ENCODE measurements at regions not wholly inside any gene's neighbourhood (a gene's known extent, or its start where the extent isn't known, plus 50 kb on each side); places are given as distances from the start of the nearest gene placed in this dataset.

- DNase-seq (ENCODE audit: low spot score): no peak
- Mint-ChIP-seq H3K4me1 (ENCODE audit: unreplicated experiment) (no peaks in the 10 kb centered on the region), H3K27ac (ENCODE audit: unreplicated experiment) (no peak overlapping the region)
Measured at GRCh38 chr12:23002381-23002780, 377.4 kb downstream of the ETNK1 start.

GRCh38 chr12:23004473-23005020, 379.6 kb downstream of the ETNK1 start:
- Mint-ChIP-seq H3K36me3 (ENCODE audit: low read depth, unreplicated experiment) (no peaks in the 10 kb centered on the region), H3K4me3 (ENCODE audit: unreplicated experiment) (no peak overlapping the region), H3K27ac (ENCODE audit: unreplicated experiment) (no peak overlapping the region), H3K4me1 (ENCODE audit: unreplicated experiment) (no peaks in the 10 kb centered on the region), H3K9me3 (ENCODE audit: unreplicated experiment) (no peaks in the 10 kb centered on the region), H3K27me3 (ENCODE audit: unreplicated experiment) (no peaks in the 10 kb centered on the region)
- TF ChIP-seq CTCF (IDR thresholded peaks at IDR 0.05; ENCODE audit: unreplicated experiment): no peak
- DNase-seq (ENCODE audit: low spot score): no peak

More at GRCh38 chr12:23002381-23002780, 377.4 kb downstream of the ETNK1 start:
- no peak overlapping the region for H3K4me3 Mint-ChIP-seq (ENCODE audit: unreplicated experiment)
- TF ChIP-seq CTCF (IDR thresholded peaks at IDR 0.05; ENCODE audit: unreplicated experiment): no peak
- H3K36me3 Mint-ChIP-seq (ENCODE audit: low read depth, unreplicated experiment): no peaks in the 10 kb centered on the region
- no peaks in the 10 kb centered on the region for H3K27me3 Mint-ChIP-seq (ENCODE audit: unreplicated experiment)
- no peaks in the 10 kb centered on the region for H3K9me3 Mint-ChIP-seq (ENCODE audit: unreplicated experiment)

- no peak for TF ChIP-seq CTCF (IDR thresholded peaks at IDR 0.05; ENCODE audit: unreplicated experiment)
- no peaks in the 10 kb centered on the region for H3K9me3 Mint-ChIP-seq (ENCODE audit: unreplicated experiment)
- H3K36me3 Mint-ChIP-seq (ENCODE audit: low read depth, unreplicated experiment): no peaks in the 10 kb centered on the region
- no peaks in the 10 kb centered on the region for H3K27me3 Mint-ChIP-seq (ENCODE audit: unreplicated experiment)
- no peak overlapping the region for H3K4me3 Mint-ChIP-seq (ENCODE audit: unreplicated experiment)
- H3K27ac Mint-ChIP-seq (ENCODE audit: unreplicated experiment): no peak overlapping the region
- DNase-seq (ENCODE audit: low spot score): no peak
- H3K4me1 Mint-ChIP-seq (ENCODE audit: unreplicated experiment): no peaks in the 10 kb centered on the region
Measured at GRCh38 chr12:23005387-23005786, 380.4 kb downstream of the ETNK1 start.

- Mint-ChIP-seq H3K9me3 (ENCODE audit: unreplicated experiment) (no peaks in the 10 kb centered on the region), H3K4me1 (ENCODE audit: unreplicated experiment) (no peaks in the 10 kb centered on the region), H3K4me3 (ENCODE audit: unreplicated experiment) (no peak overlapping the region), H3K27ac (ENCODE audit: unreplicated experiment) (no peak overlapping the region), H3K27me3 (ENCODE audit: unreplicated experiment) (no peaks in the 10 kb centered on the region), H3K36me3 (ENCODE audit: low read depth, unreplicated experiment) (no peaks in the 10 kb centered on the region)
- no peak for TF ChIP-seq CTCF (IDR thresholded peaks at IDR 0.05; ENCODE audit: unreplicated experiment)
- DNase-seq (ENCODE audit: low spot score): no peak
Measured at GRCh38 chr12:23006413-23006812, 381.4 kb downstream of the ETNK1 start.

- Mint-ChIP-seq H3K27ac (ENCODE audit: unreplicated experiment) (no peak overlapping the region), H3K27me3 (ENCODE audit: unreplicated experiment) (no peaks in the 10 kb centered on the region), H3K9me3 (ENCODE audit: unreplicated experiment) (no peaks in the 10 kb centered on the region), H3K36me3 (ENCODE audit: low read depth, unreplicated experiment) (no peaks in the 10 kb centered on the region), H3K4me3 (ENCODE audit: unreplicated experiment) (no peak overlapping the region), H3K4me1 (ENCODE audit: unreplicated experiment) (no peaks in the 10 kb centered on the region)
- DNase-seq (ENCODE audit: low spot score): no peak
- no peak for TF ChIP-seq CTCF (IDR thresholded peaks at IDR 0.05; ENCODE audit: unreplicated experiment)
Measured at GRCh38 chr12:23008623-23009022, 383.7 kb downstream of the ETNK1 start.

Data from endothelial cell (in vitro differentiated cells).